ENCODE measurements at regions not wholly inside any gene's neighbourhood (a gene's known extent, or its start where the extent isn't known, plus 50 kb on each side); places are given as distances from the start of the nearest gene placed in this dataset.

DNA sequence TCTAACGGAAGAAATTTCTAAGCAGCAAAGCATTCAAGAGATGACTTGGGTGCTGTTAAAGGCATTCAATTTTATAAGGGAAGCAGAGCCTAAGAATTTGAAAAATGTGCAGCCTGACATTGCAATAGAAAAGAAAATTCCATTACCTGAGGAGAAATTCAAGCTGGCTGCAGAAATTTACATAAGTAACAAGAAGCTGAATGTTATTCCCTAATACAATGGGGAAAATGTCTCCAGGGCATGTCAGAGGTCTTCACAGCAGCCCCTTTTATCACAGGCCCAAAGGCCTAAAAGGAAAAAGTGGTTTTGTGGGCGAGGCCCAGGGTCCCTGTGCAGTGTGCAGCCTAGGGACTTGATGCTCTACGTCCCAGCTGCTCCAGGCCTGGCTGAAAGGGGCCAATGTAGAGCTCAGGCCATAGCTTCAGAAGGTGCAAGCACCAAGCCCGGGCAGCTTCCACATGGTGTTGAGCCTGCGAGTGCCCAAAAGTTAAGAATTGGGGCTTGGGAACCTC is 306.7 kb downstream of the RDH14 start:
- intact Hi-C loops (cut with micrococcal nuclease) = no loop called here
- no peak overlapping the region for H3K4me2 ChIP-seq (replicated peaks; ENCODE audit: low read depth, low read length, poor library complexity, severe bottlenecking)
- no peak overlapping the region for H3K4me3 ChIP-seq (ENCODE audit: control extremely low read depth in 1 of 5, extremely low read depth in 1 of 5, insufficient read depth in 1 of 5, low read depth in 2 of 5, low read length in 4 of 5)
- H3K27me3 ChIP-seq (replicated peaks in 1 of 4; ENCODE audit: control extremely low read depth in 1 of 4, control insufficient read depth in 3 of 4, insufficient read depth in 4 of 4, low read length in 3 of 4) = no peaks in the 10 kb centered on the region
- TF ChIP-seq, protein P1, sequence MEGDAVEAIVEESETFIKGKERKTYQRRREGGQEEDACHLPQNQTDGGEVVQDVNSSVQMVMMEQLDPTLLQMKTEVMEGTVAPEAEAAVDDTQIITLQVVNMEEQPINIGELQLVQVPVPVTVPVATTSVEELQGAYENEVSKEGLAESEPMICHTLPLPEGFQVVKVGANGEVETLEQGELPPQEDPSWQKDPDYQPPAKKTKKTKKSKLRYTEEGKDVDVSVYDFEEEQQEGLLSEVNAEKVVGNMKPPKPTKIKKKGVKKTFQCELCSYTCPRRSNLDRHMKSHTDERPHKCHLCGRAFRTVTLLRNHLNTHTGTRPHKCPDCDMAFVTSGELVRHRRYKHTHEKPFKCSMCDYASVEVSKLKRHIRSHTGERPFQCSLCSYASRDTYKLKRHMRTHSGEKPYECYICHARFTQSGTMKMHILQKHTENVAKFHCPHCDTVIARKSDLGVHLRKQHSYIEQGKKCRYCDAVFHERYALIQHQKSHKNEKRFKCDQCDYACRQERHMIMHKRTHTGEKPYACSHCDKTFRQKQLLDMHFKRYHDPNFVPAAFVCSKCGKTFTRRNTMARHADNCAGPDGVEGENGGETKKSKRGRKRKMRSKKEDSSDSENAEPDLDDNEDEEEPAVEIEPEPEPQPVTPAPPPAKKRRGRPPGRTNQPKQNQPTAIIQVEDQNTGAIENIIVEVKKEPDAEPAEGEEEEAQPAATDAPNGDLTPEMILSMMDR (IDR thresholded peaks at IDR 0.05) = no peak
- TF ChIP-seq EZH2 (IDR thresholded peaks at IDR 0.05; ENCODE audit: borderline replicate concordance, insufficient read depth, low read depth, low read length, poor library complexity, severe bottlenecking) = no peak
- H3K9ac ChIP-seq (ENCODE audit: low read length) = no peak overlapping the region
- no peaks in the 10 kb centered on the region for H3K4me1 ChIP-seq (ENCODE audit: control insufficient read depth in 2 of 2, insufficient read depth in 2 of 2, low read length in 2 of 2)
- 91% methylated on average over 5 of the region's 5 CpGs for WGBS (ENCODE audit: insufficient coverage)
- no peaks in the 10 kb centered on the region for H4K20me1 ChIP-seq (ENCODE audit: control insufficient read depth, insufficient read depth, low read length, poor library complexity, severe bottlenecking)
- no peak overlapping the region for H2AFZ ChIP-seq (ENCODE audit: insufficient read depth, low read depth, low read length, poor library complexity, severe bottlenecking)
- no peak for DNase-seq
- H3K36me3 ChIP-seq (replicated peaks in 1 of 2; ENCODE audit: control extremely low read depth in 1 of 2, control insufficient read depth in 1 of 2, extremely low read depth in 1 of 2, insufficient read depth in 2 of 2, low read length in 1 of 2) = no peaks in the 10 kb centered on the region
- peaks cover 0 to 6% (median 2%) of the 10 kb centered on the region in 3 donors for H3K9me3 ChIP-seq (ENCODE audit: control extremely low read depth in 1 of 3, control insufficient read depth in 2 of 3, insufficient read depth in 1 of 3, low read length in 2 of 3)
- POLR2A ChIA-PET = no interaction called here
- H3K27me3 Mint-ChIP-seq = no peaks in the 10 kb centered on the region
- H3K27ac ChIP-seq (ENCODE audit: low read length in 2 of 2) = no peak overlapping the region
- H3K79me2 ChIP-seq (ENCODE audit: control insufficient read depth, insufficient read depth, low read length) = no peaks in the 10 kb centered on the region
- no peaks in the 10 kb centered on the region for H3K4me1 Mint-ChIP-seq
- H3K9me3 Mint-ChIP-seq (ENCODE audit: insufficient read depth) = no peaks in the 10 kb centered on the region
- CTCF ChIA-PET = no interaction called here
- H3K27ac Mint-ChIP-seq = no peak overlapping the region
- no peak overlapping the region for H3K4me3 Mint-ChIP-seq
- no peak for ATAC-seq (ENCODE audit: low read depth)

DNA sequence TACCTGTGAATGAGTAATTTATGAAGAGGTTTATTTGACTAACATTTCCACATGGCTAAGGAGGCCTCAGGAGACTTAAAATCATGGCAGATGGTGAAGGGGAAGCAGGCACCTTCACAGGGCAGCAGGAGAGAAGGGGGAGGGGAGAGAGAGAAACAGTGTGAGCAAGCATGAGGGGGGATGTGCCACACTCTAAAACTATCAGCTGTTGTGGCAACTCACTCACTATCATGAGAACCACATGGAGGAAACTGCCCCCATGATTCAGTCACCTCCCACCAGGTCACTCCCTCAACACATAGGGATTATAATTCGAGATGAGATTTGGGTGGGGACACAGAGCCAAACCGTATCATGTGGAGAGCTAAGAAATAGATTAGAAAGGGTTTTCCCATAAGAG is 309.0 kb downstream of the RDH14 start:
- TF ChIP-seq EZH2 (IDR thresholded peaks at IDR 0.05; ENCODE audit: borderline replicate concordance, insufficient read depth, low read depth, low read length, poor library complexity, severe bottlenecking) = no peak
- TF ChIP-seq, protein P1 (IDR thresholded peaks at IDR 0.05) = no peak
- POLR2A ChIA-PET = no interaction called here

More for the DNA sequence above, 309.0 kb downstream of the RDH14 start:
- no peaks in the 10 kb centered on the region for H3K4me1 ChIP-seq (ENCODE audit: control insufficient read depth in 2 of 2, insufficient read depth in 2 of 2, low read length in 2 of 2)
- no peak overlapping the region for H3K4me2 ChIP-seq (replicated peaks; ENCODE audit: low read depth, low read length, poor library complexity, severe bottlenecking)
- intact Hi-C loops (cut with micrococcal nuclease) = no loop called here
- H2AFZ ChIP-seq (ENCODE audit: insufficient read depth, low read depth, low read length, poor library complexity, severe bottlenecking) = no peak overlapping the region
- H3K36me3 ChIP-seq (replicated peaks in 1 of 2; ENCODE audit: control extremely low read depth in 1 of 2, control insufficient read depth in 1 of 2, extremely low read depth in 1 of 2, insufficient read depth in 2 of 2, low read length in 1 of 2) = no peaks in the 10 kb centered on the region
- no peak overlapping the region for H3K27ac ChIP-seq (ENCODE audit: low read length in 2 of 2)
- Mint-ChIP-seq H3K4me1 (no peaks in the 10 kb centered on the region), H3K27me3 (no peaks in the 10 kb centered on the region), H3K27ac (no peak overlapping the region), H3K9me3 (ENCODE audit: insufficient read depth) (no peaks in the 10 kb centered on the region), H3K4me3 (no peak overlapping the region)
- no CpG with 5 or more reads among the region's 2 CpGs for WGBS (ENCODE audit: insufficient coverage)
- H3K9ac ChIP-seq (ENCODE audit: low read length) = no peak overlapping the region
- CTCF ChIA-PET = no interaction called here
- H3K27me3 ChIP-seq (replicated peaks in 1 of 4; ENCODE audit: control extremely low read depth in 1 of 4, control insufficient read depth in 3 of 4, insufficient read depth in 4 of 4, low read length in 3 of 4) = no peaks in the 10 kb centered on the region
- no peak overlapping the region for H3K4me3 ChIP-seq (ENCODE audit: control extremely low read depth in 1 of 5, extremely low read depth in 1 of 5, insufficient read depth in 1 of 5, low read depth in 2 of 5, low read length in 4 of 5)
- ATAC-seq (ENCODE audit: low read depth) (no peak), DNase-seq (no peak)
- H4K20me1 ChIP-seq (ENCODE audit: control insufficient read depth, insufficient read depth, low read length, poor library complexity, severe bottlenecking) = no peaks in the 10 kb centered on the region
- H3K79me2 ChIP-seq (ENCODE audit: control insufficient read depth, insufficient read depth, low read length) = no peaks in the 10 kb centered on the region
- peaks cover 0 to 6% (median 0%) of the 10 kb centered on the region in 3 donors for H3K9me3 ChIP-seq (ENCODE audit: control extremely low read depth in 1 of 3, control insufficient read depth in 2 of 3, insufficient read depth in 1 of 3, low read length in 2 of 3)

All from B cell (primary cell).